ENCODE measurements at regions not wholly inside any gene's neighbourhood (a gene's known extent, or its start where the extent isn't known, plus 50 kb on each side); places are given as distances from the start of the nearest gene placed in this dataset.

GRCh38 chr7:130930681-130931080, 196.7 kb upstream of the KLF14 start:
- no peak for TF ChIP-seq CTCF (IDR thresholded peaks at IDR 0.05)
- TF ChIP-seq CBFB (CRISPR knock-in tag; IDR thresholded peaks at IDR 0.05; ENCODE audit: low read depth), result no peak
- TF ChIP-seq, protein P1, sequence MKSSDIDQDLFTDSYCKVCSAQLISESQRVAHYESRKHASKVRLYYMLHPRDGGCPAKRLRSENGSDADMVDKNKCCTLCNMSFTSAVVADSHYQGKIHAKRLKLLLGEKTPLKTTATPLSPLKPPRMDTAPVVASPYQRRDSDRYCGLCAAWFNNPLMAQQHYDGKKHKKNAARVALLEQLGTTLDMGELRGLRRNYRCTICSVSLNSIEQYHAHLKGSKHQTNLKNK (CRISPR knock-in tag; IDR thresholded peaks at IDR 0.05), result no peak
- no peak for TF ChIP-seq HMGA2 (CRISPR knock-in tag; IDR thresholded peaks at IDR 0.05)
- no peak for TF ChIP-seq ATF2 (CRISPR knock-in tag; IDR thresholded peaks at IDR 0.05; ENCODE audit: borderline replicate concordance, low read depth)
- TF ChIP-seq, protein P2, sequence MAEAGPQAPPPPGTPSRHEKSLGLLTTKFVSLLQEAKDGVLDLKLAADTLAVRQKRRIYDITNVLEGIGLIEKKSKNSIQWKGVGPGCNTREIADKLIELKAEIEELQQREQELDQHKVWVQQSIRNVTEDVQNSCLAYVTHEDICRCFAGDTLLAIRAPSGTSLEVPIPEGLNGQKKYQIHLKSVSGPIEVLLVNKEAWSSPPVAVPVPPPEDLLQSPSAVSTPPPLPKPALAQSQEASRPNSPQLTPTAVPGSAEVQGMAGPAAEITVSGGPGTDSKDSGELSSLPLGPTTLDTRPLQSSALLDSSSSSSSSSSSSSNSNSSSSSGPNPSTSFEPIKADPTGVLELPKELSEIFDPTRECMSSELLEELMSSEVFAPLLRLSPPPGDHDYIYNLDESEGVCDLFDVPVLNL (CRISPR knock-in tag; IDR thresholded peaks at IDR 0.05; ENCODE audit: borderline replicate concordance, low read depth), result no peak
- TF ChIP-seq RELA (CRISPR knock-in tag; IDR thresholded peaks at IDR 0.05; ENCODE audit: borderline replicate concordance), result no peak
- no peak for TF ChIP-seq ETV6 (CRISPR knock-in tag; IDR thresholded peaks at IDR 0.05)

All from WTC11 (cell line).